Activated CD4-positive, alpha-beta T cell treated with anti-CD3 and anti-CD28 coated beads, Interleukin-2, Interleukin-6, amounts not matched to agents 100 ng/mL and 50 ng/mL, durations not matched to agents 16 hours and 8 hours (primary cell): ENCODE measurements at regions not wholly inside any gene's neighbourhood (a gene's known extent, or its start where the extent isn't known, plus 50 kb on each side); places are given as distances from the start of the nearest gene placed in this dataset.
"Not testable (repeated sequence)": the region's sequence is repeated elsewhere in the genome, so short reads cannot be mapped to it uniquely, and the experiment has no call there.

Experiments
- DNase-seq: peaks from one replicate; pipeline ENCODE4 v3.0.0-alpha.2; 2020

DNA sequence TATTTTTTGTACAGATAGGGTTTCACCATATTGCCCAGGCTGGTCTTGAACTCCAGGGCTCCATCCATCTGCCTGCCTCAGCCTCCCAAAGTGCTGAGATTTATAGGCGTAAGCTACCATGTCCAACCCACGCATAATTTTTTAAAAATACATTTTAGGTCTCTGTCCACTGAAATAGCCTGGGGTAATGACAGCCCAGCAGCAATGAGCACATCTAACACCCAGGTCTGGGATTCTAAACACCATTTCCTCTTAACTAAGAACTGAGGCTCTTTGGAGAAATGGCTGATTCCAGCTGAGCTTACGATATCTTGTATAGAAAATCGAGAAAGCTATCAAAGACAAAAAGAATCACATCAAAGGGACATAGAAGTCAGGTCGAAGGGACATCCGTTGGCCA, 245.3 kb downstream of the PARN start:
- DNase-seq = no peak

DNA sequence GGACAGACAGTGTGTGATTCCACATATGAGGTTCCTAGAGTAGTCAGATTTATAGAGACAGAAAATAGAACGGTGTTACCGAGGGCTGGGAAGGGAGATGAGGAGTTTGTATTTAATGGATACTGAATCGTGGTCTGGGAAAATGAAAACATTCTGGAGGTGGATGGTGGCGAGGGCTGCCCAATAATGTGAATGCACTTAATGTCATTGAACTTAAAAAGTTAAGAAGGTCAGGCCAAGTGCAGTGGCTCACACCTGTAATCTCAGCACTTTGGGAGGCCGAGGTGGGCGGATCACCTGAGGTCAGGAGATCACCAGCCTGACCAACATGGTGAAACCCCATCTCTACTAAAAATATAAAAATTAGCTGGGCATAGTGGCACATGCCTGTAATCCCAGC, 246.2 kb downstream of the PARN start:
- DNase-seq = not testable (repeated sequence)

- no peak for DNase-seq
Observed at GRCh38 chr16:14378689-14379467, 251.2 kb downstream of the PARN start.

DNA sequence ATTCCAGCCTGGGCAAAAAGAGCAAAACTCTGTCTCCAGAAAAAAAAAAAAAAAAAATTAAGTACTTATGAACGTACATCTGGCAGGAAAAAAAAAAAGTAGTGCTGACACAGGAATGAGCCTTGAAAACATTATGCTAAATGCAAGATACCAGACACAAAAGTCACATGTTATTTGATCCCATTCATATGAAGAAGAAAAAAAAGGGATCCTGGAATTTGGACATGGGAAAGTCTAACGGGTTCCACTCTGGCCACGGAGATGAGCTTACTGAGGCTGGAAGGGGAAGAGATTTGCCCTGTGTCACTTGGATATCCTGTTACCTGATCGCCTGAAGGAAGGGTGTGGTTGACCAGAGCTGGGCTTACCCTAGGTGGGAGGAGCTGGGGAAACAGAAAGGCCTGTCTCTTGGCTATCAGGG, 251.9 kb downstream of the PARN start:
- DNase-seq = no peak

GRCh38 chr16:14377326-14377725, 252.7 kb downstream of the PARN start:
- DNase-seq = no peak

GRCh38 chr16:14375132-14375491, 254.9 kb downstream of the PARN start:
- no peak for DNase-seq

DNA sequence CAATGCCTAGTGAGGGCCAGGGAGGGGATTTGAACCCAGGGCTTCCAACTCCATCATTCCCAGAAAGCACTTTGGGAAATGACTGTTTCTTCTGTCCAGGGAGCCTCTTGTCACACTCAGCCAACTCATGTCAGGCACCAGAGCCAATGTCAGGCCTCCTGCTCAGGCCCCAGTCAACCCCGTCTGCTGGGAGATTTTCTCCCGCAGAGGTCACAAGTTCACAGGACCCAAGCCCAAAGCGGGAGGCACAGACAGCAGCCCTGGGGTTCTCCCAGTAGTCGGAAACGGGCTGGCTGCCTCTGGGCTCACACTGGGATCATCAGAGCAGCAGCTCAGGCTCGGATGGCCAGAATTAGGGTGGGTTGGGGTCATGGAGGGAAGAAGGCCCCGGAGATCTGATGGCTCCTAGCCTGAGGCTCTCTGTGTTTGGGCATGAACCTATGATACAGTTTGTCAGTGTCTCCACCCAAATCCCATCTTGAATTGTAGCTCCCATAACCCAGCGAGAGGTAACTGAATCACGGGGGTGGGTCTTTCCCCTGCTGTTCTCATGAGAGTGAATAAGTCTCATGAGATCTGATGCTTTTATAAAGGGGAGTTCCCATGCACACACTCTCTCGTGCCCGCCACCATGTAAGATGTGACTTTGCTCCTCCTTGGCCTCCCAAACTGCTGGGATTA, 255.5 kb downstream of the PARN start:
- DNase-seq = no peak

- DNase-seq = no peak
Observed at GRCh38 chr16:14373896-14374295, 256.2 kb downstream of the PARN start.

GRCh38 chr16:14373406-14373805, 256.7 kb downstream of the PARN start:
- no peak for DNase-seq

GRCh38 chr16:14372471-14372870, 257.6 kb downstream of the PARN start:
- DNase-seq = no peak

DNA sequence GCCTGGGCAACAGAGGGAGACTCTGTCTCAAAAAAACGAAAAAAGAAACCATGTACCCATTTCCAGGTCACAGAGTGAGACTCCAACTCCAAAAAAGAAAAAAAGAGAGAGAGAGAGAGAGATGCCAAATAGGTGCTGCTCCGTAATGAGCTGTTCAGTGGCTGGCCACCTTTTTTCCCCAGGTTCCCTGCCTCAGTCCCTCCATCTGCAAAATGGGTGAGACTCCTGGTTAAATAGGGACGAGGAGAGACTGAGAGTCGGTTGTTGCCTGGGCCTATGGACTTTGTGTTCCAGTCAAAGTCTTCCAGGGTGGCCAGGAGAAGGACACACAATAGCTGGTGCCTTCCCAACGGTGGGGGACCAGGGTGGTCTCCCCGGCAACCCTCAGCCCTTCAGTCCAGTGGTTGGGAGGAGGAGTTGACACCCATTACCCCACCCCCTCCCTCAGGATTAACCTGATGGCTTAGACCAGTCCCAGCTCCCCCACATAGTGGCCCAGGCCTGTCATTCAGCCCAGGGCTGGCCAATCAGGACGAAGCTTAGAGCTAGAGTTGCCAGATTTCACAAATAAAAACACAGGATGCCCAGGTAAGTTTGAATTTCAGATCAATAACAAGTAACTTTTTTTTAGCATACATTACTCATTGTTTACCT, 258.2 kb downstream of the PARN start:
- DNase-seq = no peak

DNA sequence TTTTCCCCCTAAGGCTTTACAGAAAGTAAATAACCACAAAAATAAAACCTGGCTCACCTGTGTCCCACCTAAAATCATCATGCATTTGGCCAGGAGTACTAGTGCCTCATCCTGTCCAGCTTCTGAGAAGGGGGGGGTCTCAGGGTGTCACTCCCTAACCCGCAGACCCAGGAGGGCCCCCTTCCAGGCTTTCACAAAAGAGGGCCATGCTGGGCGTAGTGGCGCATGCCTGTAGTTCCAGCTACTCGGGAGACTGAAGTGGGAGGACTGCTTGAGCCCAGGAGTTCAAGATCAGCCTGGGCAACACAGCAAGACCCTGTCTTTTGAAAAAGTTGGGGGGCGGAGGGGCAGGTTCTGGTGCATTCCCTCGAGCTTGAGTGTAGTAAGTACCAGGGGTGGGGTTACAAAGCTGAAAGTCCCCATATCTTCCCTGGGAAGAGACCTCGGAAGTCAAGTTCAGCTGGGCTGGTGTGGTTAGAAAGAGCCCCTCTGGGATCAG, 259.3 kb downstream of the PARN start:
- DNase-seq = no peak

- no peak for DNase-seq
Observed at GRCh38 chr16:14369734-14370598, 260.1 kb downstream of the PARN start.

- DNase-seq = no peak
Observed at GRCh38 chr16:14368399-14368798, 261.7 kb downstream of the PARN start.

GRCh38 chr16:14366974-14367707, 262.9 kb downstream of the PARN start:
- DNase-seq = no peak

GRCh38 chr16:14366447-14366846, 263.6 kb downstream of the PARN start:
- no peak for DNase-seq

DNA sequence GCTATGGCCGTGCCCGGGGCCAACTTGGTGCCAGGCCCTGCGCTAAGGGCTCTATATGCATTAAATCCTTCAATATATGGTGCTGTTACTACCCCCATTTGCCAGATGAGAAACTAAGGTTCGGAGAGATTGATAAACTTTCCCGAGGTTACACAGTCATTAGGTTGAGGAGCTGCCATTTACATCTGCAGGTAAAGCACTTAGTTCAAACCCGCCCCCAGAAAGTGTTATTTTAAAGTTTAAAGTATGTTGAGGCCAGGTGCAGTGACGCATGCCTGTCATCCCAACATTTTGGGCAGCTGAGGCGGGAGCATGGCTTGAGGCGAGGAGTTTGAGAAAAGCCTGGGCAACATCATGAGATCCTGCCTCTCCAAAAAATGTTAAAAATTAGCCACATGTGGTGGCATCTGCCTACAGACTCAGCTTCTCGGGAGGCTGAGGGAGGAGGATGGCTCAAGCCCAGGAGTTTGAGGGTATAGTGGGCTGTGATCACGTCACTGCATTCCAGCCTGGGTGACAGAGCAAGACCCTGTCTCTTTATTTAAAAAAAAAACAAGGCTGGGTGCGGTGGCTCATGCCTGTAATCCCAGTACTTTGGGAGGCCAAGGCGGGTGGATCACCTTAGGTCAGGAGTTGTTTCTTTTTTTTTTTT, 264.7 kb downstream of the PARN start:
- DNase-seq = no peak

- no peak for DNase-seq
Observed at GRCh38 chr16:14364386-14365199, 265.5 kb downstream of the PARN start.

DNA sequence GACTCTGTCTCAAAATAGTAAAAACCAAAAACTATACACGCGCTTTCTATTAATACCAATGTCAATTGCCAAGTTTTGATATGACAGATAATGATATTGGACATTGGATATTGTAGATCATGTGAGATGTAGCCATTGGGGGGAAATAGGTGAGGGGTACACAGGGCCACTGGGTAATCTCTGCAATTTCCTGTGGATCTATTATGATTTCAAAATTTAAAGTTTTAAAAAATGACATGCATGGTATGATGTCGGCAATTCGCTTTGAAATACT, 266.0 kb downstream of the PARN start:
- DNase-seq = no peak

GRCh38 chr16:14362774-14363371, 267.2 kb downstream of the PARN start:
- no peak for DNase-seq
